ENCODE measurements at regions not wholly inside any gene's neighbourhood (a gene's known extent, or its start where the extent isn't known, plus 50 kb on each side); places are given as distances from the start of the nearest gene placed in this dataset.

GRCh38 chr16:50440531-50440930, 71.7 kb upstream of the BRD7 start:
- TF ChIP-seq CTCF (IDR thresholded peaks at IDR 0.05; ENCODE audit: low read depth, low read length) = no peak

GRCh38 chr16:50437769-50438437, 69.1 kb upstream of the BRD7 start:
- DNase-seq (ENCODE audit: low read depth in 2 of 2) = no peak
- no peak for TF ChIP-seq CTCF (IDR thresholded peaks at IDR 0.05; ENCODE audit: low read depth, low read length)
- no peak overlapping the region for H3K4me3 ChIP-seq (replicated peaks in 1 of 2; ENCODE audit: low read depth in 2 of 2, low read length in 2 of 2)

More at GRCh38 chr16:50440531-50440930, 71.7 kb upstream of the BRD7 start:
- no peak overlapping the region for H3K4me3 ChIP-seq (replicated peaks in 1 of 2; ENCODE audit: low read depth in 2 of 2, low read length in 2 of 2)
- no peak for DNase-seq (ENCODE audit: low read depth in 2 of 2)

- TF ChIP-seq CTCF (IDR thresholded peaks at IDR 0.05; ENCODE audit: low read depth, low read length) = no peak
- no peak overlapping the region for H3K4me3 ChIP-seq (replicated peaks in 1 of 2; ENCODE audit: low read depth in 2 of 2, low read length in 2 of 2)
- DNase-seq (ENCODE audit: low read depth in 2 of 2) = no peak
Observed at GRCh38 chr16:50436271-50436670, 67.5 kb upstream of the BRD7 start.

- no peak overlapping the region for H3K4me3 ChIP-seq (replicated peaks in 1 of 2; ENCODE audit: low read depth in 2 of 2, low read length in 2 of 2)
- DNase-seq (ENCODE audit: low read depth in 2 of 2) = no peak
- no peak for TF ChIP-seq CTCF (IDR thresholded peaks at IDR 0.05; ENCODE audit: low read depth, low read length)
Observed at GRCh38 chr16:50434872-50435478, 66.2 kb upstream of the BRD7 start.

GRCh38 chr16:50430076-50430475, 61.3 kb upstream of the BRD7 start:
- DNase-seq (ENCODE audit: low read depth in 2 of 2) = no peak
- no peak for TF ChIP-seq CTCF (IDR thresholded peaks at IDR 0.05; ENCODE audit: low read depth, low read length)
- no peak overlapping the region for H3K4me3 ChIP-seq (replicated peaks in 1 of 2; ENCODE audit: low read depth in 2 of 2, low read length in 2 of 2)

- no peak for DNase-seq (ENCODE audit: low read depth in 2 of 2)
- no peak for TF ChIP-seq CTCF (IDR thresholded peaks at IDR 0.05; ENCODE audit: low read depth, low read length)
- H3K4me3 ChIP-seq (replicated peaks in 1 of 2; ENCODE audit: low read depth in 2 of 2, low read length in 2 of 2) = no peak overlapping the region
Observed at GRCh38 chr16:50428742-50429141, 60.0 kb upstream of the BRD7 start.

Measured in cardiac fibroblast (primary cell).